CD4-positive, CD25-positive, alpha-beta regulatory T cell (primary cell): ENCODE measurements at regions not wholly inside any gene's neighbourhood (a gene's known extent, or its start where the extent isn't known, plus 50 kb on each side); places are given as distances from the start of the nearest gene placed in this dataset.
"Not testable (repeated sequence)": the region's sequence is repeated elsewhere in the genome, so short reads cannot be mapped to it uniquely, and the experiment has no call there.

Experiments used
- ATAC-seq, 2 donors: fragments of 150-1000 bp; cut with Tn5 transposase; one replicate each; pipeline ENCODE4 v1.10.0; 2021; ENCODE audit warnings: low read depth in 2 of 2, moderate number of reproducible peaks in 2 of 2, moderate library complexity in 1 of 2
- DNase-seq, 3 donors: peaks; one replicate each; pipeline versions ENCODE4 v3.0.0 to v3.0.0-alpha.2; 2012 to 2022; ENCODE audit warnings: mixed read lengths in 1 of 3
- H3K27ac ChIP-seq: one replicate; pipeline ENCODE4 v1.7.0; 2013; ENCODE audit warnings: mild to moderate bottlenecking, low read length; ENCODE audit not compliant: insufficient read depth, poor library complexity, severe bottlenecking
- H3K27me3 ChIP-seq: one replicate; pipeline ENCODE4 v1.7.0; 2013; ENCODE audit warnings: low read length; ENCODE audit not compliant: control insufficient read depth, insufficient read depth
- H3K36me3 ChIP-seq: one replicate; pipeline ENCODE4 v1.7.0; 2013; ENCODE audit warnings: mild to moderate bottlenecking, low read length, moderate library complexity; ENCODE audit not compliant: control insufficient read depth, insufficient read depth
- H3K4me1 ChIP-seq: 2 replicates; pipeline ENCODE4 v1.7.0; 2013; ENCODE audit warnings: mild to moderate bottlenecking, low read length; ENCODE audit not compliant: insufficient read depth, control insufficient read depth, poor library complexity, severe bottlenecking
- H3K4me3 ChIP-seq: one replicate; pipeline ENCODE4 v1.7.0; 2013; ENCODE audit warnings: low read depth, mild to moderate bottlenecking, low read length, moderate library complexity
- H3K9me3 ChIP-seq, 2 experiments: 1 replicate in 1 of 2; 2 replicates in 1 of 2; pipeline ENCODE4 v1.7.0; 2013; ENCODE audit warnings: low read length in 2 of 2, mild to moderate bottlenecking in 1 of 2, moderate library complexity in 1 of 2; ENCODE audit not compliant: control insufficient read depth in 2 of 2
- H3K27ac Mint-ChIP-seq, 3 donors: one replicate each; pipeline ENCODE4 v1.8.0; 2020 to 2022; ENCODE audit warnings: mild to moderate bottlenecking in 3 of 3, mixed read lengths in 3 of 3, moderate library complexity in 2 of 3
- H3K27me3 Mint-ChIP-seq: one replicate; pipeline ENCODE4 v1.8.0; 2022; ENCODE audit warnings: mild to moderate bottlenecking, mixed read lengths
- H3K36me3 Mint-ChIP-seq: one replicate; pipeline ENCODE4 v1.8.0; 2020; ENCODE audit warnings: mixed read lengths
- H3K4me1 Mint-ChIP-seq, 4 donors: one replicate each; pipeline ENCODE4 v1.8.0; 2020 to 2022; ENCODE audit warnings: mixed read lengths in 4 of 4, mild to moderate bottlenecking in 1 of 4
- H3K4me3 Mint-ChIP-seq, 4 donors: one replicate each; pipeline ENCODE4 v1.8.0; 2020 to 2022; ENCODE audit warnings: mild to moderate bottlenecking in 4 of 4, mixed read lengths in 4 of 4, moderate library complexity in 3 of 4
- H3K9me3 Mint-ChIP-seq, 7 donors: one replicate each; pipeline ENCODE4 v1.8.0; 2020 to 2022; ENCODE audit warnings: mixed read lengths in 7 of 7, mild to moderate bottlenecking in 3 of 7, moderate library complexity in 2 of 7

DNA sequence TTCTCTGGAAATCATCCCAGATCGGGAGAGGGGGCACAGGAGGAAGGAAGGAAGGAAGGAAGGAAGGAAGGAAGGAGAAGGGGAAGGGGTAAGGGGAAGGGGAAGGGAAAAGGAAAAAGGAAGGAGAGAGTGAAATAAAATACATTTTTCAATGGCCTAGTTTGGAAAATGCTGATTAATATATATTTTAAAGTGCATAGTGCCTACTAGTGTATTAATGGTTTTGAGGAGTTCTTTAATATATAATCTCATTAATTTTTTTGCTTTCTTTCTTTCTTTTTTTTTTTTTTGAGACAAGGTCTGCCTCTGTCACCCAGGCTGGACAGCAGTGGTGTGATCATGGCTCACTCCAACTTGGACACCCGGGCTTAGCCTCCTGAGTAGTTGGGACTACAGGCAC is 107.8 kb upstream of the FOLH1 start:
- Mint-ChIP-seq H3K4me3 (no peak overlapping the region), H3K36me3 (no peaks in the 10 kb centered on the region), H3K4me1 (no peaks in the 10 kb centered on the region), H3K9me3 (peaks cover 0 to 15% (median 4%) of the 10 kb centered on the region in 7 donors), H3K27me3 (no peaks in the 10 kb centered on the region), H3K27ac (no peak overlapping the region)
- no peak overlapping the region for H3K27ac ChIP-seq
- no peak for DNase-seq
- peaks cover 0 to 1% of the 10 kb centered on the region in 2 experiments for H3K9me3 ChIP-seq
- H3K27me3 ChIP-seq = no peaks in the 10 kb centered on the region
- no peak for ATAC-seq
- no peak overlapping the region for H3K4me3 ChIP-seq
- no peaks in the 10 kb centered on the region for H3K4me1 ChIP-seq
- H3K36me3 ChIP-seq = no peaks in the 10 kb centered on the region

DNA sequence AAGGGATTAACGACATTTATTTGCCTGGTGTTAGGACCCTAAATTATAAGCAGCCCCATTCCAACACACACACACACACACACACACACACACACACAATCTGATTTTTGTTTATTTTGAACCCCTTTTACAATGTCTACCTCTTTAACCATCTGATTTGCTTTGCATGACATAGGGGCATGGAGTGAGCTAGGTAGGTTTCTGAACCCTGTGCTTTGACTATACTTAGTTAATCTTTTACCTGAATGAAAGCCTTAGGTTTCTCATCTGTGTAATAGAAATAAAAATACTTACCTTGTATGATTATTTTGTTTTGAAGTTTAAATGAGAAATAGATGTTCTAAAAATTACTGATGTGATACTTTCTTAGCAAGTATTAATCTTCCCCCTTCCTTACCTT is 94.7 kb upstream of the FOLH1 start:
- H3K27me3 ChIP-seq = no peaks in the 10 kb centered on the region
- H3K36me3 ChIP-seq = no peaks in the 10 kb centered on the region
- ATAC-seq (no peak), DNase-seq (no peak)
- no peaks in the 10 kb centered on the region for H3K27me3 Mint-ChIP-seq
- no peaks in the 10 kb centered on the region for H3K9me3 ChIP-seq
- no peaks in the 10 kb centered on the region for H3K36me3 Mint-ChIP-seq
- H3K4me1 Mint-ChIP-seq = no peaks in the 10 kb centered on the region
- H3K4me3 ChIP-seq = no peak overlapping the region
- H3K4me3 Mint-ChIP-seq = no peak overlapping the region
- no peak overlapping the region for H3K27ac ChIP-seq
- H3K4me1 ChIP-seq = no peaks in the 10 kb centered on the region
- H3K27ac Mint-ChIP-seq = no peak overlapping the region
- peaks cover 0 to 2% (median under 1%) of the 10 kb centered on the region in 7 donors for H3K9me3 Mint-ChIP-seq

DNA sequence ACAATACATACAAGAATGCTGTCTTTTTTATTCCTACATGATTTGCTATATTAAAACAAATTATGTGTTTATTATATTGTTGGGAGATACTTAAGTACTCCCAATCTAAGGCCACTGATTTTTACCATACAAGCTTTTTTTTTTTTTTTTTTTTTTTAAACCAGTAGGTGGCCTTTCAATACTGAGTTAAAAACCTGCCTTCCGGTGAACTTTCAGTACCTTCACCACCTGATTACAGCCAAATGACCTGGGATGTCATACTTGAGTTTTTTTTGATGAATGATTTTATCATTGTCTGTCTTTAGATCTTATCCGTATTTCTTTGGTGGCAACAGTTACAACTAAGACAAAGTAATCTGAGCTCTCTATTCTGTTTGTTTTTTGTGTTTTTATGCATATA is 94.0 kb upstream of the FOLH1 start:
- DNase-seq = no peak
- no peak for ATAC-seq
- Mint-ChIP-seq H3K27me3 (no peaks in the 10 kb centered on the region), H3K4me3 (no peak overlapping the region), H3K36me3 (no peaks in the 10 kb centered on the region), H3K4me1 (no peaks in the 10 kb centered on the region), H3K9me3 (peaks cover 0 to 8% (median 4%) of the 10 kb centered on the region in 7 donors), H3K27ac (no peak overlapping the region)
- H3K4me3 ChIP-seq = no peak overlapping the region
- no peak overlapping the region for H3K27ac ChIP-seq
- no peaks in the 10 kb centered on the region for H3K9me3 ChIP-seq
- H3K36me3 ChIP-seq = no peaks in the 10 kb centered on the region
- H3K4me1 ChIP-seq = no peaks in the 10 kb centered on the region
- no peaks in the 10 kb centered on the region for H3K27me3 ChIP-seq

DNA sequence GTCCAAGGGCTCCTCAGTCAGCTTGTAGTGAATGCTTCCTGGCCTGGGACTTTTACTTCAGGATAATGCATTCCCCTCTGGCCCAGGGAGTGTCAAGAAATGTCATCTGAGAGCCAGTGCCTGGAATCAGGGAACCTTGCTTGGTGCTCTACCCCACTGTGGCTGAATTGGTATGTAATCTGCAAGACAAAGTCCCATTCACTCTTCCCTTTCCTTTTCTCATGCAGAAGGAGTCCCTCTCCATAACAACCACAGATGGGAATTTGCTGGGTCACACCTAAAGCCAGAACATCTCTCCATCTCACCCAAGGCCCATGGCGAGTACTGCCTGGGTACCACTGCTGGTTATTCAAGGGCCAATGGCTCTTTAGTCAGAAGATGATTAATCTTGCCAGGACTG is 89.6 kb upstream of the FOLH1 start:
- not testable (repeated sequence) for H3K9me3 Mint-ChIP-seq, H3K4me3 Mint-ChIP-seq, H3K27me3 ChIP-seq, H3K4me1 Mint-ChIP-seq, H3K27ac Mint-ChIP-seq, H3K27ac ChIP-seq, H3K4me3 ChIP-seq, H3K9me3 ChIP-seq, H3K27me3 Mint-ChIP-seq, H3K36me3 ChIP-seq, DNase-seq, H3K4me1 ChIP-seq, ATAC-seq, H3K36me3 Mint-ChIP-seq

DNA sequence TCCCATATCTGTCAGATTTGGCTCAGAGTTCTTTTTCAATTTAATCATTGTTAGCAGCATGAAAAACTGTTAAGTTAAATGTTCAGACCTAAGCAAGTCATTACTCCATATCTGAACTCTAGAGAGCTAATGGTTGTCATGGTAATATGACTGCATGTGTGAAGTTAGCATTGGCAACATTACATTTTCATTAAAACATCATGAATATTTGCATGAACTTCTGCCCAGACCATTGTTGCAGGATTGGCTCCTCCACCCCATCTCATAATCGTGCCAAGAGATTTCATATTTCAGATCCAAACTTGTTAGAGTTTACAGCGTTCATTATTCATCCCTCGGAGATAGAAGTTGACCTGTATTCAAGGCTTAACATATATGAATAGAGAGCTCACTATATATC is 75.5 kb upstream of the FOLH1 start:
- H3K4me1 Mint-ChIP-seq, ATAC-seq, H3K4me3 ChIP-seq, H3K36me3 ChIP-seq, H3K36me3 Mint-ChIP-seq, H3K4me1 ChIP-seq, H3K4me3 Mint-ChIP-seq, H3K27ac ChIP-seq, H3K27me3 ChIP-seq, H3K27me3 Mint-ChIP-seq, H3K9me3 ChIP-seq, H3K27ac Mint-ChIP-seq, DNase-seq, H3K9me3 Mint-ChIP-seq: not testable (repeated sequence)

DNA sequence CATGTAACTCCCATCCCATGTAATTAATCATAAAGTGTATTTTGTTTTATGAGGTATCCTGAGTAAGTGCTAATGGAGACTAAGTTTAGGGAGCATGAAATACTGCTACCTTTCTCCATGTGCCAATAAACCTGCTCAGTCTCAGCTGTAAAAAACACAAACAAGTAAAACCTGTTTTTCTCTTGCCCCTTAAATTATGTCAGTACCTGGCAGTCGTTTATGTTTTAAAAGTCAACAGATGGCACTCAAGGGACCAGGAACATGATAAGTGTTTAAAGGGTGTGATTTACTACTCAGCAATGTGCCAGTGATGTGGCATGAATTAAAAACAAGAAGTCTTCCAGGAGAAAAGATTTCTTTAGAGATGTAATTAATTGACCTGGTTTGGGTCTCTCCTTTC is 74.9 kb upstream of the FOLH1 start:
- H3K4me1 Mint-ChIP-seq, H3K36me3 Mint-ChIP-seq, H3K36me3 ChIP-seq, ATAC-seq, H3K4me3 Mint-ChIP-seq, H3K27me3 Mint-ChIP-seq, H3K4me1 ChIP-seq, H3K27me3 ChIP-seq, H3K27ac ChIP-seq, H3K9me3 Mint-ChIP-seq, DNase-seq, H3K4me3 ChIP-seq, H3K27ac Mint-ChIP-seq, H3K9me3 ChIP-seq: not testable (repeated sequence)

DNA sequence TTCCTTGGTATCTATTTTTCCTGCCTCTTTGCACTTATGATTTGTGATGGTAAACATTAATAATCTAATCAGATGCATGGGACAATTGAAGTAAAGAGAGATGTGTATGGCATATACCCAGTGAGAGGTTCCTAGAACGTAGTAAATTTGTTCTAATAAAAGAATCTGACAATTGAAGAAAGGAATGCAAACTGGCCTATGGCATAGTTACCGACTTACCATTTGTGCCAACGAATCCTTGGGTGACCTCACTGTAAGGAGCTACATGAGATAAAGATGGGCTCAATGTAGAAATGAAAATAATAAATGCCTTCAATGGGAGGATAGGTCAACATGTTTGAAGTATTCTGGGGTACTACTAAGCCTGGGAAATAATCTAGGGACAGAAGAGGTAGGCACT is 73.7 kb upstream of the FOLH1 start:
- not testable (repeated sequence) for H3K27me3 ChIP-seq, DNase-seq, ATAC-seq, H3K27ac Mint-ChIP-seq, H3K9me3 Mint-ChIP-seq, H3K4me3 Mint-ChIP-seq, H3K4me1 ChIP-seq, H3K27me3 Mint-ChIP-seq, H3K9me3 ChIP-seq, H3K27ac ChIP-seq, H3K36me3 Mint-ChIP-seq, H3K36me3 ChIP-seq, H3K4me3 ChIP-seq, H3K4me1 Mint-ChIP-seq

DNA sequence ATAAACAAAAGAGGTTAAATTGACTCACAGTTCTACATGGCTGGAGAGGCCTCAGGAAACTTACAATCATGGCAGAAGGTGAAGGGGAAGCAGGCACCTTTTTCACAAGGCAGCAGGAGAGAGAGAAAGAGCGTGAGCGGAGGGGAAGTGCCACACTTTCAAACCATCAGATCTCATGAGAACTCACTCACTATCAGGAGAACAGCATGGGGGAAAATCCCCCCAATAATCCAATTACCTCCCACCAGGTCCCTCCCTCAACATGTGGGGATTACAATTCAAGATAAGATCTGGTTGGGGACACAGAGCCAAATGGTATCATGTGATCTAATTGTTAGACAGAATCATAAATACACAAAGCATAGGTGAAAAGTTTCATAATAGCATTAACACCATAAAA is 69.5 kb upstream of the FOLH1 start:
- not testable (repeated sequence) for H3K4me1 Mint-ChIP-seq, ATAC-seq, H3K36me3 ChIP-seq, H3K27ac Mint-ChIP-seq, H3K27ac ChIP-seq, H3K27me3 ChIP-seq, H3K4me1 ChIP-seq, H3K36me3 Mint-ChIP-seq, H3K9me3 ChIP-seq, H3K4me3 Mint-ChIP-seq, H3K9me3 Mint-ChIP-seq, H3K27me3 Mint-ChIP-seq, H3K4me3 ChIP-seq, DNase-seq
